HCT116 (cell line): ENCODE measurements at regions not wholly inside any gene's neighbourhood (a gene's known extent, or its start where the extent isn't known, plus 50 kb on each side); places are given as distances from the start of the nearest gene placed in this dataset.

Source experiments
- ATAC-seq: fragments of 200-7000 bp; cut with Tn5 transposase; 2 replicates; pipeline ENCODE4 v1.9.1; 2020; ENCODE audit warnings: mild to moderate bottlenecking, moderate library complexity
- BruUV-seq: library from RNA; stranded (reverse); fragments of 400-500 nt; replicated peaks from 2 replicates; lab custom pipeline; 2021; lab: Mats Ljungman, UMichigan
- CTCF ChIA-PET: fragments of 300-600 bp; sonication (Branson Sonifier 250); formaldehyde crosslinking; loops from one replicate; lab custom pipeline; 2021; ENCODE audit warnings: antibody characterized with exemption; lab: Charles Lee
- POLR2A ChIA-PET: fragments of 300-600, 350-600 bp; sonication (Branson Sonifier 250); formaldehyde crosslinking; loops from one replicate; lab custom pipeline; 2021; ENCODE audit warnings: antibody characterized with exemption; lab: Charles Lee
- RAD21 ChIA-PET, 2 experiments: fragments of 300-600 bp; sonication (Branson Sonifier 250); formaldehyde crosslinking; loops; one replicate each; lab custom pipeline; 2023; ENCODE audit warnings: low total read pairs in 2 of 2; ENCODE audit not compliant: uncharacterized antibody in 2 of 2, unreplicated experiment in 2 of 2, low non-redundant PET in 1 of 2; lab: Charles Lee
- DNase-seq: peaks from one replicate; pipeline ENCODE4 v3.0.0-alpha.2; 2010; ENCODE audit warnings: low read depth, low spot score
- H2AFZ ChIP-seq: fragments of 200-600 bp; shearing (Covaris generic), sonication (generic); 2 replicates; pipeline ENCODE4 v1.6.1; 2017; ENCODE audit warnings: low read depth, mixed run types, mixed read lengths, antibody characterized with exemption, low read length; ENCODE audit not compliant: poor library complexity, severe bottlenecking
- H3K27ac ChIP-seq: 2 replicates; pipeline ENCODE4 v1.5.1; 2012; ENCODE audit warnings: low read depth, low read length
- H3K27me3 ChIP-seq: fragments of 200-600 bp; sonication (generic); 2 replicates; pipeline ENCODE4 v1.6.1; 2016; ENCODE audit warnings: mixed run types, low read length, mixed read lengths; ENCODE audit not compliant: insufficient read depth
- H3K36me3 ChIP-seq, 2 experiments: fragments of 200-500 bp in 1 of 2; fragments of 200-600 bp in 1 of 2; sonication (Bioruptor generic) in 1 of 2; sonication (generic) in 1 of 2; 2 replicates each; pipeline versions ENCODE4 v1.5.1 to v1.6.1; 2014 to 2016; ENCODE audit warnings: low read length in 2 of 2, inconsistent platforms in 1 of 2, mixed read lengths in 1 of 2, mixed run types in 1 of 2; ENCODE audit not compliant: insufficient read depth in 2 of 2, control insufficient read depth in 1 of 2
- H3K4me1 ChIP-seq, 2 experiments: fragments of 200-600 bp in 1 of 2; sonication (generic) in 1 of 2; 2 replicates each; pipeline versions ENCODE4 v1.5.1 to v1.6.1; 2012 to 2017; ENCODE audit warnings: low read length in 2 of 2, inconsistent platforms in 1 of 2, mild to moderate bottlenecking in 1 of 2, mixed read lengths in 1 of 2, mixed run types in 1 of 2, moderate library complexity in 1 of 2; ENCODE audit not compliant: insufficient read depth in 2 of 2, control insufficient read depth in 1 of 2
- H3K4me2 ChIP-seq: fragments of 200-600 bp; sonication (generic); 2 replicates; pipeline ENCODE4 v1.6.1; 2017; ENCODE audit warnings: mixed run types, low read length, mixed read lengths
- H3K4me3 ChIP-seq, 2 experiments: fragments of 200-600 bp in 1 of 2; sonication (generic) in 1 of 2; replicated peaks in 1 of 2; 2 replicates each; pipeline ENCODE4 v1.5.1; 2011 to 2016; ENCODE audit warnings: low read length in 2 of 2, control low read depth in 1 of 2, low read depth in 1 of 2, mild to moderate bottlenecking in 1 of 2, mixed read lengths in 1 of 2, mixed run types in 1 of 2
- H3K79me2 ChIP-seq: fragments of 200-600 bp; sonication (generic); 2 replicates; pipeline ENCODE4 v1.6.1; 2017; ENCODE audit warnings: mild to moderate bottlenecking, mixed run types, low read length, moderate library complexity, mixed read lengths; ENCODE audit not compliant: insufficient read depth
- H3K9ac ChIP-seq: fragments of 200-600 bp; sonication (generic); 2 replicates; pipeline ENCODE4 v1.6.1; 2016; ENCODE audit warnings: low read length, mixed read lengths
- H3K9me2 ChIP-seq: fragments of 200-600 bp; sonication (generic), shearing (Covaris generic); 2 replicates; pipeline ENCODE4 v1.6.1; 2017; ENCODE audit warnings: mixed run types, mild to moderate bottlenecking, moderate library complexity; ENCODE audit not compliant: insufficient read depth
- H3K9me3 ChIP-seq, 2 experiments: fragments of 200-500 bp in 1 of 2; fragments of 200-600 bp in 1 of 2; sonication (Bioruptor generic) in 1 of 2; sonication (generic) in 1 of 2; 2 replicates each; pipeline ENCODE4 v1.6.1; 2014 to 2017; ENCODE audit warnings: low read length in 2 of 2, mixed read lengths in 2 of 2, inconsistent platforms in 1 of 2, low read depth in 1 of 2, mild to moderate bottlenecking in 1 of 2, mixed run types in 1 of 2, moderate library complexity in 1 of 2; ENCODE audit not compliant: control insufficient read depth in 1 of 2, insufficient read depth in 1 of 2
- H4K20me1 ChIP-seq: fragments of 200-600 bp; sonication (generic), shearing (Covaris generic); 2 replicates; pipeline ENCODE4 v1.6.1; 2017; ENCODE audit warnings: mixed run types, mild to moderate bottlenecking, moderate library complexity; ENCODE audit not compliant: insufficient read depth
- ATF3 ChIP-seq: IDR thresholded peaks from 2 replicates; pipeline ENCODE4 v1.6.1; 2012
- ELF1 ChIP-seq: IDR thresholded peaks from 2 replicates; pipeline ENCODE4 v1.6.1; 2012; ENCODE audit warnings: low read depth, borderline replicate concordance
- EZH2 ChIP-seq: fragments of 200-600 bp; sonication (generic); IDR thresholded peaks from 2 replicates; pipeline ENCODE4 v1.6.1; 2017; ENCODE audit warnings: antibody characterized with exemption, mixed run types
- EZH2phosphoT487 ChIP-seq: fragments of 200-600 bp; IDR thresholded peaks from 2 replicates; pipeline ENCODE4 v1.6.1; 2018; ENCODE audit warnings: antibody characterized with exemption, borderline replicate concordance
- FOSL1 ChIP-seq: IDR thresholded peaks from 2 replicates; pipeline ENCODE4 v1.6.1; 2012; ENCODE audit warnings: low read depth
- JUND ChIP-seq: IDR thresholded peaks from 2 replicates; pipeline ENCODE4 v1.6.1; 2012
- POLR2A ChIP-seq: IDR thresholded peaks from 2 replicates; pipeline ENCODE4 v1.7.0; 2011; ENCODE audit warnings: borderline replicate concordance; ENCODE audit not compliant: insufficient read depth, insufficient read length; ENCODE audit errors: extremely low read depth
- POLR2AphosphoS5 ChIP-seq: IDR thresholded peaks from 2 replicates; pipeline ENCODE4 v1.6.1; 2011; ENCODE audit warnings: mild to moderate bottlenecking, low read depth, low read length, moderate library complexity
- RAD21 ChIP-seq: IDR thresholded peaks from 2 replicates; pipeline ENCODE4 v1.6.1; 2012; ENCODE audit warnings: low read depth, mild to moderate bottlenecking
- SIN3A ChIP-seq: IDR thresholded peaks from 2 replicates; pipeline ENCODE4 v1.6.1; 2012; ENCODE audit warnings: low read depth
- SP1 ChIP-seq: IDR thresholded peaks from 2 replicates; pipeline ENCODE4 v1.6.1; 2012; ENCODE audit warnings: low read depth
- SRF ChIP-seq: IDR thresholded peaks from 2 replicates; pipeline ENCODE4 v1.6.1; 2012; ENCODE audit warnings: low read depth
- YY1 ChIP-seq: IDR thresholded peaks from 2 replicates; pipeline ENCODE4 v1.6.1; 2011; ENCODE audit warnings: low read length, low read depth, moderate library complexity, mild to moderate bottlenecking; ENCODE audit not compliant: insufficient replicate concordance; ENCODE audit errors: extremely low read depth
- ZFX ChIP-seq: fragments of 450-650 bp; IDR thresholded peaks from 2 replicates; pipeline ENCODE4 v1.6.1; 2017
- ZNF274 ChIP-seq: fragments of 200-500 bp; sonication (Bioruptor generic); IDR thresholded peaks from 2 replicates; pipeline ENCODE4 v1.6.1; 2014; ENCODE audit warnings: mild to moderate bottlenecking, low read depth, low read length, inconsistent platforms
- intact Hi-C: fragments of 100-400 bp; cut with micrococcal nuclease; formaldehyde crosslinking; loops from 2 replicates; pipeline ENCODE4 v1.10.0; 2022

DNA sequence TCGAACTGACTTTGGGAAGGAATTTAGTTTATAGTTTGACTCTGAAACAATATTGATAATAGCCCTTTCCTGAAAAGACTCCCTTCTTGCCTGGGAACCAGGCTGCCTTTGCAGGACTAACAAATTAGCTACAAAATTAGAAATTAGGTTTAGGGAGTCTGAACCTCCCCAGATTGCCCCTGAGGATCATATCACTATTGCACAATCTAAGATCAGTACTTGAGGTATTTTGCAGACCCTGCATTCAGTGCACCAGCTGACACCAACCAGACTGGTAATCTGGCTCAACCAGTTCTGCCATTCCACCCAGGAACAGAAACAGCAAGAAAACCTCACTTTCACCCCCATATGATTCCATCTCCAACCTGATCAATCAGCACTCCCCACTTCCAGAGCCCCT is 131.8 kb upstream of the GALNT5 start:
- TF ChIP-seq ELF1: no peak
- TF ChIP-seq SP1: no peak
- TF ChIP-seq POLR2AphosphoS5: no peak
- no peak for TF ChIP-seq RAD21
- no peak for TF ChIP-seq SIN3A
- TF ChIP-seq YY1: no peak
- TF ChIP-seq EZH2: no peak
- TF ChIP-seq ZNF274: no peak
- no peak for TF ChIP-seq EZH2phosphoT487
- TF ChIP-seq ZFX: no peak
- no peak for TF ChIP-seq ATF3
- TF ChIP-seq FOSL1: no peak
- no peak for TF ChIP-seq POLR2A
- no peak for TF ChIP-seq JUND
- no peak for TF ChIP-seq SRF
- TF ChIP-seq, all 23 proteins: peak for 0
- Histone ChIP-seq H3K4me3 (no peak overlapping the region), H3K27ac (no peak overlapping the region), H3K27me3 (no peaks in the 10 kb centered on the region), H4K20me1 (no peaks in the 10 kb centered on the region), H3K36me3 (no peaks in the 10 kb centered on the region), H3K79me2 (no peaks in the 10 kb centered on the region), H3K9me2 (peaks cover 3% of the 10 kb centered on the region; the same call in 1 of the 2 replicates), H3K9me3 (no peaks in the 10 kb centered on the region), H3K9ac (no peak overlapping the region), H3K4me2 (no peak overlapping the region), H3K4me1 (no peaks in the 10 kb centered on the region), H2AFZ (no peak overlapping the region)
- ChIA-PET POLR2A (no interaction called here), CTCF (no interaction called here), RAD21 (no interaction called here)
- intact Hi-C loops: no loop called here
- no TSS peak for BruUV-seq
- DNase-seq (no peak), ATAC-seq (no peak)
